Prostate gland (tissue), 2 donors: ENCODE measurements at regions not wholly inside any gene's neighbourhood (a gene's known extent, or its start where the extent isn't known, plus 50 kb on each side); places are given as distances from the start of the nearest gene placed in this dataset.

ENCODE experiments used
- DNase-seq: peaks from one replicate; pipeline ENCODE4 v3.0.0-alpha.2; 2019; ENCODE audit warnings: low spot score
- H3K27ac ChIP-seq, 2 donors: fragments of 200-600 bp; sonication (generic); 2 replicates each; pipeline ENCODE4 v1.5.1; 2017 to 2019
- H3K27me3 ChIP-seq: fragments of 200-600 bp; sonication (generic); replicated peaks from 2 replicates; pipeline ENCODE4 v1.5.1; 2019; ENCODE audit not compliant: insufficient read depth
- H3K36me3 ChIP-seq, 2 donors: fragments of 200-600 bp; sonication (generic); 1 replicate in 1 of 2; 2 replicates in 1 of 2; pipeline versions ENCODE4 v1.5.1 to v1.8.1; 2017 to 2019
- H3K4me1 ChIP-seq: fragments of 200-600 bp; sonication (generic); replicated peaks from 2 replicates; pipeline ENCODE4 v1.5.1; 2019
- H3K4me3 ChIP-seq, 2 donors: fragments of 200-600 bp; sonication (generic); 2 replicates each; pipeline ENCODE4 v1.5.1; 2017 to 2019
- H3K9me3 ChIP-seq: fragments of 200-600 bp; sonication (generic); 2 replicates; pipeline ENCODE4 v1.5.1; 2017
- POLR2A ChIP-seq: fragments of 450-650 bp; IDR thresholded peaks from one replicate; pipeline ENCODE4 v1.6.1; 2016; ENCODE audit warnings: antibody characterized with exemption, mild to moderate bottlenecking
- POLR2AphosphoS5 ChIP-seq: sonication (generic); formaldehyde crosslinking; IDR thresholded peaks from one replicate; pipeline ENCODE4 v1.6.1; 2017; ENCODE audit warnings: antibody characterized with exemption
- WGBS: methylation state at CpG from one replicate; pipeline ENCODE4 v1.1.5; 2018; 5-methylcytosine and 5-hydroxymethylcytosine counted together
- intact Hi-C: fragments of 100-400 bp; cut with DNase I; formaldehyde crosslinking; loops from one replicate; pipeline ENCODE4 v1.14.2; 2022
- TF ChIP-seq, protein P1 (sequence below), 4 experiments: fragments of 200-600 bp in 2 of 4; fragments of 450-650 bp in 2 of 4; sonication (generic) in 2 of 4; IDR thresholded peaks; 1 replicate in 3 of 4; 2 replicates in 1 of 4; pipeline ENCODE4 v1.5.1; 2016 to 2019; ENCODE audit warnings: antibody characterized with exemption in 4 of 4, mild to moderate bottlenecking in 2 of 4, moderate library complexity in 2 of 4

DNA sequence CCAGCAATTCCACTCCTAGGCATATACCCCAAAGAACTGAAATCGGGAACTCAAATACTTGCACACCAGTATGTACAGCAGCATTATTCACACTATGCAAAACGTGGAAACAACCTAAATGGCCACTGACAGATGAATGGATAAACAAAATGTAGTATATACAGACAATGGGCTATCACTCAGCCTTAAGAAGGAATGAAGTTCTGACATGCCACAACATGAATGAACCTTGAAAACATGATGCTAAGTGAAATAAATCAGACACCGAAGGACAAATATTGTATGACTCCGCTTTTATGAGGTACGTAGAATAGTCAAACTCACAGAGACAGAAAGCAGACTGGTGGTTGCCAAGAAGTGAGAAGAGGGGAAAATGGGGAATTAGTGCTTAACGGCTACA is 59.1 kb upstream of the CCN6 start:
- Histone ChIP-seq H3K27me3 (no peaks in the 10 kb centered on the region), H3K9me3 (no peaks in the 10 kb centered on the region), H3K4me1 (no peaks in the 10 kb centered on the region), H3K4me3 (no peak overlapping the region), H3K36me3 (no peaks in the 10 kb centered on the region), H3K27ac (no peak overlapping the region)
- WGBS: 66% methylated on average over 6 of the region's 6 CpGs
- no peak for DNase-seq
- TF ChIP-seq, protein P1, sequence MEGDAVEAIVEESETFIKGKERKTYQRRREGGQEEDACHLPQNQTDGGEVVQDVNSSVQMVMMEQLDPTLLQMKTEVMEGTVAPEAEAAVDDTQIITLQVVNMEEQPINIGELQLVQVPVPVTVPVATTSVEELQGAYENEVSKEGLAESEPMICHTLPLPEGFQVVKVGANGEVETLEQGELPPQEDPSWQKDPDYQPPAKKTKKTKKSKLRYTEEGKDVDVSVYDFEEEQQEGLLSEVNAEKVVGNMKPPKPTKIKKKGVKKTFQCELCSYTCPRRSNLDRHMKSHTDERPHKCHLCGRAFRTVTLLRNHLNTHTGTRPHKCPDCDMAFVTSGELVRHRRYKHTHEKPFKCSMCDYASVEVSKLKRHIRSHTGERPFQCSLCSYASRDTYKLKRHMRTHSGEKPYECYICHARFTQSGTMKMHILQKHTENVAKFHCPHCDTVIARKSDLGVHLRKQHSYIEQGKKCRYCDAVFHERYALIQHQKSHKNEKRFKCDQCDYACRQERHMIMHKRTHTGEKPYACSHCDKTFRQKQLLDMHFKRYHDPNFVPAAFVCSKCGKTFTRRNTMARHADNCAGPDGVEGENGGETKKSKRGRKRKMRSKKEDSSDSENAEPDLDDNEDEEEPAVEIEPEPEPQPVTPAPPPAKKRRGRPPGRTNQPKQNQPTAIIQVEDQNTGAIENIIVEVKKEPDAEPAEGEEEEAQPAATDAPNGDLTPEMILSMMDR (IDR thresholded peaks at IDR 0.05): no peak
- TF ChIP-seq POLR2AphosphoS5 (no peak), POLR2A (no peak)
- intact Hi-C loops: loop anchor here (5.0 kb wide), 2 partner anchors 48 to 737 kb away; a partner anchor contains a TSS

- no peaks in the 10 kb centered on the region for H3K4me1 ChIP-seq
- 94% methylated on average over 2 of the region's 2 CpGs for WGBS
- no peak overlapping the region for H3K27ac ChIP-seq
- no peaks in the 10 kb centered on the region for H3K27me3 ChIP-seq
- H3K4me3 ChIP-seq: no peak overlapping the region
- no peak for TF ChIP-seq POLR2A
- no peak for TF ChIP-seq POLR2AphosphoS5
- TF ChIP-seq, protein P1 (IDR thresholded peaks at IDR 0.05): no peak
- H3K9me3 ChIP-seq: no peaks in the 10 kb centered on the region
- intact Hi-C loops: loop anchor here (5.0 kb wide), 2 partner anchors 47 to 738 kb away; a partner anchor contains a TSS
- DNase-seq: no peak
- H3K36me3 ChIP-seq: no peaks in the 10 kb centered on the region
These were observed 58.5 kb upstream of the CCN6 start for GRCh38 chr6:111995404-111995803.

GRCh38 chr6:111996144-111996865 is 57.6 kb upstream of the CCN6 start:
- no peaks in the 10 kb centered on the region for H3K9me3 ChIP-seq
- H3K27me3 ChIP-seq: no peaks in the 10 kb centered on the region
- no peaks in the 10 kb centered on the region for H3K4me1 ChIP-seq
- H3K27ac ChIP-seq: no peak overlapping the region
- intact Hi-C loops: loop anchor here (5.0 kb wide), 2 partner anchors 46 to 739 kb away; a partner anchor contains a TSS
- no peaks in the 10 kb centered on the region for H3K36me3 ChIP-seq
- TF ChIP-seq POLR2AphosphoS5 (no peak), POLR2A (no peak)
- DNase-seq: no peak
- WGBS: 88% methylated on average over 17 of the region's 17 CpGs
- no peak overlapping the region for H3K4me3 ChIP-seq

- 25% methylated on average over 23 of the region's 23 CpGs for WGBS
These were observed 56.6 kb upstream of the CCN6 start for GRCh38 chr6:111997078-111997852.

DNA sequence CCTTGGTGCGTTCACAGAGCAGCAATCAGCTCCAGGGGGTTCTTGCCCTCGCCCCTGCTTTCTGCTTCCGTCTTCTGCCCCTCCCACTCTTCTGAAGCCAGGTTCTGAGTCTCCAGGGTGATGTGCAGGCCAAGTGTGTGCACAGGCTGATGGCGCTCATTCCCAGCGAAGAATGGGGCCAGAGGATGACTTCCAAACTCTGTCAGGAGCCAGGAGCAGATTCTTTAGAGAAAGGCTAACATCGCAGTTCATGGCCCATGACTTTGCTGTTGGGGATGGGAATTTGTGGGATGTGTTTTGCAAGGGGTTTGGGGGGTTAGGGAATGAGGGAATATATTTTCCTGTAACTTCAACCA is 56.1 kb upstream of the CCN6 start:
- intact Hi-C loops: loop anchor here (1.0 to 5.0 kb wide), 3 partner anchors 44 to 741 kb away; a partner anchor contains a TSS
- DNase-seq: no peak
- Histone ChIP-seq H3K9me3 (no peaks in the 10 kb centered on the region), H3K4me1 (no peaks in the 10 kb centered on the region), H3K36me3 (no peaks in the 10 kb centered on the region), H3K4me3 (no peak overlapping the region), H3K27me3 (no peaks in the 10 kb centered on the region), H3K27ac (no peak overlapping the region)
- TF ChIP-seq POLR2AphosphoS5: no peak
- WGBS: 92% methylated on average over 6 of the region's 6 CpGs

More at GRCh38 chr6:111997078-111997852, 56.6 kb upstream of the CCN6 start:
- Histone ChIP-seq H3K27me3 (no peaks in the 10 kb centered on the region), H3K4me1 (no peaks in the 10 kb centered on the region), H3K36me3 (no peaks in the 10 kb centered on the region), H3K27ac (no peak overlapping the region), H3K4me3 (no peak overlapping the region), H3K9me3 (no peaks in the 10 kb centered on the region)
- TF ChIP-seq POLR2A: no peak
- TF ChIP-seq, protein P1 (IDR thresholded peaks at IDR 0.05): peak; percentile 85 to 93 (median 92)
- TF ChIP-seq POLR2AphosphoS5: peak; percentile 69
- intact Hi-C loops: loop anchor here (1.0 to 5.0 kb wide), 3 partner anchors 45 to 740 kb away; a partner anchor contains a TSS
- peak; percentile 75 for DNase-seq
